ENCODE measurements at regions not wholly inside any gene's neighbourhood (a gene's known extent, or its start where the extent isn't known, plus 50 kb on each side); places are given as distances from the start of the nearest gene placed in this dataset.

DNA sequence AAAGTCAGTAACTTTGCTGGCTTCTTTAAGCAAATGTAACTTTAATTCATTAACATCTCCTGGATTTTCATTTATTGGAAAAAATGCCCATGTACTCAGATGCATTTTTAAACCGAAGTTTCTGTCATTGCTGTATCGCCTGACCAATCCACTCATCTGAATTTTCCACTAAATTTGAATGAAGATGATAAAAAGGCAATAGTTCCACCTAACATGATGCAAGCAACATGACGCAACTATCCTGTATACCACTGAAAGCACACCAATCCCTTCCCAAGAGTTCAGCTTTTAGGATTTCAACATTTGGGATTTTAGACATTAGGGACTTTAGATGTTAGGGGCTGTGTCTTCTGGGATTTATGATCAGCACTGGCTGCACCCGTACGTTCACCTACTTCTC lies 215.6 kb downstream of the KIF4B start:
- Histone ChIP-seq H3K4me2 (ENCODE audit: low read length) (no peak overlapping the region), H4K20me1 (ENCODE audit: insufficient read depth, low read length) (no peaks in the 10 kb centered on the region), H3K9ac (ENCODE audit: low read length) (no peak overlapping the region), H2AFZ (ENCODE audit: low read depth, low read length) (no peak overlapping the region), H3K27ac (ENCODE audit: low read depth, low read length) (no peak overlapping the region), H3K9me3 (ENCODE audit: insufficient read depth, low read depth, low read length) (no peaks in the 10 kb centered on the region), H3K27me3 (ENCODE audit: insufficient read depth, low read length) (no peaks in the 10 kb centered on the region), H3K36me3 (ENCODE audit: insufficient read depth, low read length) (no peaks in the 10 kb centered on the region), H3K4me1 (ENCODE audit: insufficient read depth, low read length) (no peaks in the 10 kb centered on the region), H3K79me2 (ENCODE audit: insufficient read depth, low read length) (no peaks in the 10 kb centered on the region), H3K4me3 (ENCODE audit: insufficient read depth, low read depth, low read length) (no peak overlapping the region)
- Mint-ChIP-seq H3K27me3 (ENCODE audit: low read depth, unreplicated experiment) (peaks cover 6% of the 10 kb centered on the region), H3K9me3 (ENCODE audit: unreplicated experiment) (peaks cover 10% of the 10 kb centered on the region), H3K4me3 (ENCODE audit: unreplicated experiment) (no peak overlapping the region), H3K27ac (ENCODE audit: unreplicated experiment) (no peak overlapping the region), H3K36me3 (ENCODE audit: low read depth, unreplicated experiment) (no peaks in the 10 kb centered on the region), H3K4me1 (ENCODE audit: low read depth, unreplicated experiment) (no peaks in the 10 kb centered on the region)
- TF ChIP-seq EZH2 (IDR thresholded peaks at IDR 0.05; ENCODE audit: insufficient read depth, low read length) = no peak
- no peak for TF ChIP-seq CTCF (IDR thresholded peaks at IDR 0.05; ENCODE audit: insufficient read depth, low read depth, low read length)
- FAIRE-seq (no peak), DNase-seq (ENCODE audit: low read depth) (no peak)

- H3K9me3 Mint-ChIP-seq (ENCODE audit: unreplicated experiment) = peaks cover 7% of the 10 kb centered on the region
- FAIRE-seq (no peak), DNase-seq (ENCODE audit: low read depth) (no peak)
- no peaks in the 10 kb centered on the region for H3K79me2 ChIP-seq (ENCODE audit: insufficient read depth, low read length)
- H3K9ac ChIP-seq (ENCODE audit: low read length) = no peak overlapping the region
- H3K4me1 ChIP-seq (ENCODE audit: insufficient read depth, low read length) = no peaks in the 10 kb centered on the region
- H3K27ac Mint-ChIP-seq (ENCODE audit: unreplicated experiment) = no peak overlapping the region
- no peaks in the 10 kb centered on the region for H3K27me3 ChIP-seq (ENCODE audit: insufficient read depth, low read length)
- no peaks in the 10 kb centered on the region for H4K20me1 ChIP-seq (ENCODE audit: insufficient read depth, low read length)
- no peak overlapping the region for H3K27ac ChIP-seq (ENCODE audit: low read depth, low read length)
- no peaks in the 10 kb centered on the region for H3K36me3 ChIP-seq (ENCODE audit: insufficient read depth, low read length)
- no peaks in the 10 kb centered on the region for H3K9me3 ChIP-seq (ENCODE audit: insufficient read depth, low read depth, low read length)
- H3K4me3 ChIP-seq (ENCODE audit: insufficient read depth, low read depth, low read length) = no peak overlapping the region
- no peaks in the 10 kb centered on the region for H3K27me3 Mint-ChIP-seq (ENCODE audit: low read depth, unreplicated experiment)
- H3K4me2 ChIP-seq (ENCODE audit: low read length) = no peak overlapping the region
- H3K4me1 Mint-ChIP-seq (ENCODE audit: low read depth, unreplicated experiment) = no peaks in the 10 kb centered on the region
- no peak overlapping the region for H2AFZ ChIP-seq (ENCODE audit: low read depth, low read length)
- no peak overlapping the region for H3K4me3 Mint-ChIP-seq (ENCODE audit: unreplicated experiment)
- TF ChIP-seq CTCF (IDR thresholded peaks at IDR 0.05; ENCODE audit: insufficient read depth, low read depth, low read length) (no peak), EZH2 (IDR thresholded peaks at IDR 0.05; ENCODE audit: insufficient read depth, low read length) (no peak)
- no peaks in the 10 kb centered on the region for H3K36me3 Mint-ChIP-seq (ENCODE audit: low read depth, unreplicated experiment)
These were observed 226.2 kb downstream of the KIF4B start for GRCh38 chr5:155239803-155240202.

GRCh38 chr5:155250596-155250995 lies 237.0 kb downstream of the KIF4B start:
- Mint-ChIP-seq H3K36me3 (ENCODE audit: low read depth, unreplicated experiment) (no peaks in the 10 kb centered on the region), H3K27ac (ENCODE audit: unreplicated experiment) (no peak overlapping the region), H3K9me3 (ENCODE audit: unreplicated experiment) (no peaks in the 10 kb centered on the region), H3K4me3 (ENCODE audit: unreplicated experiment) (no peak overlapping the region), H3K4me1 (ENCODE audit: low read depth, unreplicated experiment) (no peaks in the 10 kb centered on the region), H3K27me3 (ENCODE audit: low read depth, unreplicated experiment) (no peaks in the 10 kb centered on the region)
- FAIRE-seq (no peak), DNase-seq (ENCODE audit: low read depth) (no peak)
- no peak overlapping the region for H3K4me3 ChIP-seq (ENCODE audit: insufficient read depth, low read depth, low read length)
- no peak overlapping the region for H3K27ac ChIP-seq (ENCODE audit: low read depth, low read length)
- TF ChIP-seq CTCF (IDR thresholded peaks at IDR 0.05; ENCODE audit: insufficient read depth, low read depth, low read length) = no peak
- no peak for TF ChIP-seq EZH2 (IDR thresholded peaks at IDR 0.05; ENCODE audit: insufficient read depth, low read length)
- no peak overlapping the region for H3K4me2 ChIP-seq (ENCODE audit: low read length)
- no peak overlapping the region for H3K9ac ChIP-seq (ENCODE audit: low read length)
- no peaks in the 10 kb centered on the region for H3K9me3 ChIP-seq (ENCODE audit: insufficient read depth, low read depth, low read length)
- no peaks in the 10 kb centered on the region for H3K79me2 ChIP-seq (ENCODE audit: insufficient read depth, low read length)
- no peak overlapping the region for H2AFZ ChIP-seq (ENCODE audit: low read depth, low read length)
- H3K27me3 ChIP-seq (ENCODE audit: insufficient read depth, low read length) = no peaks in the 10 kb centered on the region
- no peaks in the 10 kb centered on the region for H3K4me1 ChIP-seq (ENCODE audit: insufficient read depth, low read length)
- no peaks in the 10 kb centered on the region for H4K20me1 ChIP-seq (ENCODE audit: insufficient read depth, low read length)
- H3K36me3 ChIP-seq (ENCODE audit: insufficient read depth, low read length) = no peaks in the 10 kb centered on the region

All from astrocyte (in vitro differentiated cells and primary cell).